Pancreas (tissue), 10 donors: ENCODE measurements at regions not wholly inside any gene's neighbourhood (a gene's known extent, or its start where the extent isn't known, plus 50 kb on each side); places are given as distances from the start of the nearest gene placed in this dataset.

Source experiments
- ATAC-seq, 4 donors: fragments of 200-7000 bp; cut with Tn5 transposase; one replicate each; pipeline versions ENCODE4 v1.8.0 to v1.9.1; 2020; ENCODE audit warnings: mild to moderate bottlenecking in 4 of 4, moderate library complexity in 4 of 4
- DNase-seq, 6 donors: peaks; one replicate each; pipeline ENCODE4 v3.0.0-alpha.2; 2020
- FAIRE-seq: peaks from 2 replicates; lab custom pipeline; 2012; peaks lifted over from hg19 to GRCh38; lab: Jason Lieb, UNC
- H3K27ac ChIP-seq, 4 donors: fragments of 200-600 bp; sonication (generic); 1 replicate in 3 of 4; 2 replicates in 1 of 4; pipeline versions ENCODE4 v1.5.0 to v1.8.0; 2020
- H3K27me3 ChIP-seq, 4 donors: fragments of 200-600 bp; one replicate each; pipeline ENCODE4 v1.8.0; 2021
- H3K36me3 ChIP-seq, 3 donors: fragments of 200-600 bp; sonication (generic) in 1 of 3; one replicate each; pipeline versions ENCODE4 v1.5.0 to v1.8.0; 2020 to 2021
- H3K4me1 ChIP-seq, 3 donors: fragments of 200-600 bp; one replicate each; pipeline ENCODE4 v1.8.0; 2021
- H3K4me3 ChIP-seq, 4 donors: fragments of 200-600 bp; sonication (generic) in 2 of 4; one replicate each; pipeline versions ENCODE4 v1.5.0 to v1.8.0; 2020 to 2021
- H3K9me3 ChIP-seq, 4 donors: fragments of 200-600 bp; one replicate each; pipeline ENCODE4 v1.8.0; 2021
- CTCF ChIP-seq, 4 donors: fragments of 200-600 bp; sonication (generic) in 3 of 4; IDR thresholded peaks; one replicate each; pipeline versions ENCODE4 v1.5.0 to v1.8.0; 2021; ENCODE audit warnings: antibody characterized with exemption in 4 of 4
- WGBS, 2 donors: extraction: QIAGEN DNeasy Blood & Tissue Kit; methylation state at CpG; one replicate each; pipeline ENCODE4 v1.1.7; 2013; 5-methylcytosine and 5-hydroxymethylcytosine counted together
- intact Hi-C, 3 donors: fragments of 100-400 bp; cut with DNase I; formaldehyde crosslinking; loops; one replicate each; pipeline versions ENCODE4 v1.11.1 to v1.14.2; 2022
- donor health status: healthy with polysubstance abuse.
- donor health status: DM: no; HTN: no; CAD: no; lungs with moderate emphysema.
- donor health status: DM: no; HTN: no; CAD: no.
- donor health status: control.
- donor health status: control.
- donor health status: Bipolar disorder and iron deficiency.
- donor health status: DM: yes; HTN: yes; CAD: no.
- donor health status: DM: no; HTN: no; CAD: no.
- donor health status: DM: no; HTN: no; CAD: no.
- donor health status: DM: yes; HTN: yes; CAD: no.

GRCh38 chr18:66193938-66194337 is 410.0 kb downstream of the CDH19 start:
- Histone ChIP-seq H3K27me3 (no peaks in the 10 kb centered on the region), H3K9me3 (peaks cover 0 to 3% (median 0%) of the 10 kb centered on the region in 4 donors), H3K4me1 (no peaks in the 10 kb centered on the region), H3K27ac (no peak overlapping the region), H3K4me3 (no peak overlapping the region), H3K36me3 (no peaks in the 10 kb centered on the region)
- TF ChIP-seq CTCF (IDR thresholded peaks at IDR 0.05), result no peak
- intact Hi-C loops, result no loop called here
- DNase-seq (peak in 1 of 6 donors; percentile 6), FAIRE-seq (no peak), ATAC-seq (no peak)
- WGBS, 2 donors, result 61 to 72% methylated on average over 4 of the region's 4 CpGs

DNA sequence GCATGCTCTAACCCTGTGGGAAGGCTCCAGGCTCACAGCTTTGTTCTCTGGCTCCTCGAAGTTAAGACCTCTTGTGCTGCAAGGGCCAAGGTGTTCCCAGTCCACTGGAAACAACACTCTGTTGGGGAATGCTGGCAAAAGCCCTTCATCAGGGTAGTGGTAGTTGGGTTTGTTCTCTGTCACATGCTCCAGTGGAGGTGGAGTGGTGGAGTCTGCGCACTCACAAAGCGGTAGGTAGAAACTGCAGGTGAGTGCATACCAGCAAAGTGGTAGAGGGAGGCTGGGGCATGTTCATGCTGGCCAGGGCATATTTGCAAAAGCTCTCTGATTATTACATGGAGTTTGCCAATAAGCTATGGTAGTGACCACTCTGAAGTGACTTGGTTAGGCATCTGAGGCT is 410.5 kb downstream of the CDH19 start:
- H3K36me3 ChIP-seq, result no peaks in the 10 kb centered on the region
- H3K27me3 ChIP-seq, result no peaks in the 10 kb centered on the region
- peaks cover 0 to 3% (median 0%) of the 10 kb centered on the region in 4 donors for H3K9me3 ChIP-seq
- no peak for TF ChIP-seq CTCF (IDR thresholded peaks at IDR 0.05)
- H3K27ac ChIP-seq, result no peak overlapping the region
- intact Hi-C loops, result no loop called here
- no peaks in the 10 kb centered on the region for H3K4me1 ChIP-seq
- 44 to 51% methylated on average over 3 of the region's 3 CpGs for WGBS, 2 donors
- FAIRE-seq (no peak), ATAC-seq (no peak), DNase-seq (no peak)
- H3K4me3 ChIP-seq, result no peak overlapping the region

GRCh38 chr18:66168685-66169235 is 417.9 kb downstream of the CDH7 start:
- ATAC-seq (peak in 3 of 4 donors; percentile 51 to 86 (median 51)), FAIRE-seq (no peak), DNase-seq (no peak)
- Histone ChIP-seq H3K27ac (no peak overlapping the region), H3K9me3 (no peaks in the 10 kb centered on the region), H3K4me1 (no peaks in the 10 kb centered on the region), H3K36me3 (no peaks in the 10 kb centered on the region), H3K4me3 (no peak overlapping the region), H3K27me3 (no peaks in the 10 kb centered on the region)
- WGBS, 2 donors, result 45 to 46% methylated on average over 5 of the region's 5 CpGs
- TF ChIP-seq CTCF (IDR thresholded peaks at IDR 0.05), result no peak
- intact Hi-C loops, result no loop called here

DNA sequence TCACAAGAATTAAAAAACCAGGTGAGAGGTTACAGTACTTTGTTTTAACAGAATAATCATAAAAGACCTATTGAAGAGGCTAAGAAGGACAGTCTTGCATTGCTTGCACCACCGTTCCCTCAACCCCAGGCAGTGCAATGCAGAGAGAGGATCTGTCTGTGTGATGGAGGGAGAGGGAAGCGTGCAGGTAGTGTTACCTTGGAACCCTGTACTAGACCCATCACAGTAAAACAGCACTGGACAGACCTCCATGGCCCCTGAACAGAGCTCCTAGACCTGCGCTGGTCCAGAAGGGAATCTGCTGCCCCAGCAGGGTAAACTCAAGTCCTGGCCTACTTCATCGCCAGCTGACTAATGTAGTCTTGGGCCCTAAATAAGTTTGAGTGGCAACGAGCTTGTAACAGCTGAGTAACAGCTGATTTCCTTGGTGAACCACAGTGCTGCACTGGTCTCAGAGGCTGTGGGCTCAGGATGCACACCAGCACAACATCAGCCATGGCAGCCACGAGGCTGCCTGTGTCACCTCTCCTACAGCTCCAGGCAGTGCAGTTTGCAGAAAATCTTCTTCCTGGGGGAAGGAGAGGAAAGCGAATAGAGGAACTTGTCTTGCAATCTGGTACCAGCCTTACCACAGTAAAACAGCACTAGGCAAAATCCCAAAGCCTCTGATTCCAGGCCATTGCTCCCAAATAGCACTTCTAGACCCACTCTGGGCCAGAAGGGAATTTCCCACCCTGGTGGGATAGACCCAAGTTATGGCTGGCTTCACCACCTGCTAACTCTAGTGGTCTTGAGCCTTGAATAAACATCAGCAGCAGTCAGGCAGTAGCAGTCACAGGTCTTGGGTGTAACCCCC is 417.2 kb downstream of the CDH7 start:
- DNase-seq, result no peak
- TF ChIP-seq CTCF (IDR thresholded peaks at IDR 0.05), result no peak
- no peak for ATAC-seq
- no peak for FAIRE-seq
- intact Hi-C loops, result no loop called here
- Histone ChIP-seq H3K9me3 (no peaks in the 10 kb centered on the region), H3K36me3 (no peaks in the 10 kb centered on the region), H3K4me1 (no peaks in the 10 kb centered on the region), H3K27me3 (no peaks in the 10 kb centered on the region), H3K27ac (no peak overlapping the region), H3K4me3 (no peak overlapping the region)
- 72 to 83% methylated on average over 7 of the region's 7 CpGs for WGBS, 2 donors

DNA sequence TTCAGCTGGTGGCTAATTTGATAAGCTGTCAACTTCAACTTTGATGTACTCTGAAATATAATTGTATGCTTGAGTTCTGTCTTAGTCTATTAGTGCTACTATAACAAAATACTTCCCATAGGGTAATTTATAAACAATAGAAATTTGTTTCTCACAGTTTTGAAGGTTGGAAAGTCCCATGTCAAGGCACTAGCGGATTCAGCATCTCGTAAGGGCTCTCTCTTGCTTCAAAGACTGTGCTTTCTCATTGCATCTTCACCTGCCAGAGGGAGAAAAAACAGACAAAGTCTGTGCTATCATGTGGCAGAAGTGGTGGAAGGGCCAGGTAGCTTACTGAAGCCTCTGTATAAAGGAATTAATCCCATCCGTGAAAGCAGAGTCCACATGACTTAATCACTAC is 409.2 kb downstream of the CDH7 start:
- no peaks in the 10 kb centered on the region for H3K36me3 ChIP-seq
- FAIRE-seq, result no peak

More for the DNA sequence above, 409.2 kb downstream of the CDH7 start:
- H3K4me1 ChIP-seq, result no peaks in the 10 kb centered on the region
- 73 to 89% methylated on average over 3 of the region's 3 CpGs for WGBS, 2 donors
- H3K27me3 ChIP-seq, result peaks cover 0 to 8% (median 0%) of the 10 kb centered on the region in 4 donors
- no peak for TF ChIP-seq CTCF (IDR thresholded peaks at IDR 0.05)
- H3K9me3 ChIP-seq, result no peaks in the 10 kb centered on the region
- H3K27ac ChIP-seq, result no peak overlapping the region
- no peak overlapping the region for H3K4me3 ChIP-seq
- no peak for DNase-seq
- ATAC-seq, result no peak
- intact Hi-C loops, result no loop called here
